BJ (cell line): ENCODE measurements at regions not wholly inside any gene's neighbourhood (a gene's known extent, or its start where the extent isn't known, plus 50 kb on each side); places are given as distances from the start of the nearest gene placed in this dataset.

Source experiments
- CTCF ChIA-PET: fragments of 350-600 bp; formaldehyde crosslinking; extraction: SDS; loops from one replicate; lab custom pipeline; 2021; ENCODE audit warnings: antibody characterized with exemption, inconsistent platforms; lab: Yijun Ruan, JAX
- POLR2A ChIA-PET: fragments of 300-600 bp; sonication (Branson Sonifier 250); formaldehyde crosslinking; extraction: SDS; loops from one replicate; lab custom pipeline; 2021; ENCODE audit warnings: antibody characterized with exemption; lab: Charles Lee
- DNase-seq: peaks from one replicate; pipeline ENCODE4 v3.0.0-alpha.2; 2011; ENCODE audit warnings: low read depth
- H3K27me3 ChIP-seq: 2 replicates; pipeline ENCODE4 v1.6.0; 2011; ENCODE audit warnings: low read length; ENCODE audit not compliant: control insufficient read depth, insufficient read depth
- H3K36me3 ChIP-seq: 2 replicates; pipeline ENCODE4 v1.5.1; 2011; ENCODE audit warnings: low read length; ENCODE audit not compliant: control insufficient read depth, insufficient read depth
- H3K4me3 ChIP-seq: 2 replicates; pipeline ENCODE4 v1.5.1; 2011; ENCODE audit warnings: low read depth, mild to moderate bottlenecking, control low read depth, low read length
- CTCF ChIP-seq: IDR thresholded peaks from 2 replicates; pipeline ENCODE4 v1.5.1; 2011; ENCODE audit warnings: low read depth, mild to moderate bottlenecking, control low read depth, inconsistent platforms, low read length, moderate library complexity; ENCODE audit not compliant: insufficient read depth

GRCh38 chr12:91889059-91889458 lies 256.6 kb downstream of the BTG1 start:
- no peaks in the 10 kb centered on the region for H3K36me3 ChIP-seq
- ChIA-PET POLR2A (no interaction called here), CTCF (no interaction called here)
- DNase-seq = no peak
- H3K4me3 ChIP-seq = no peak overlapping the region
- no peak for TF ChIP-seq CTCF
- H3K27me3 ChIP-seq = no peaks in the 10 kb centered on the region

DNA sequence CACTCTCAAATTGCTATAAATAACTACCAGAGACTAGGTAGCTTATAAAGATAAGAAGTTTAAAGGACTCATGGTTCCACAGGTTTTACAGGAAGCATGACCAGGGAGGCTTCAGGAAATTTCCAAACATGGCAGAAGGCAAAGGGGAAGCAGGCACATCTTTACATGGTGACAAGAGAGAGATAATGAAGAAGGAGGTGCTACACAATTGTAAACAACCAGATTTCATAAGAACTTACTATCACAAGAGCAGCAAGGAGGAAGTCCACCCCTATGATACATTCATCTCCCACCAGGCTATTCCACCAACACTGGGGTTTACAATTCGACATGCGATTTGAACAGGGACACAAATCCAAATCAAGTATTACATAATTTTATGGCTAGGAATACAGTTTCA lies 257.7 kb downstream of the BTG1 start:
- H3K4me3 ChIP-seq = no peak overlapping the region
- no peaks in the 10 kb centered on the region for H3K27me3 ChIP-seq
- H3K36me3 ChIP-seq = no peaks in the 10 kb centered on the region
- ChIA-PET POLR2A (no interaction called here), CTCF (no interaction called here)
- no peak for DNase-seq
- TF ChIP-seq CTCF = no peak

GRCh38 chr12:91885851-91886731 lies 259.6 kb downstream of the BTG1 start:
- Histone ChIP-seq H3K36me3 (no peaks in the 10 kb centered on the region), H3K4me3 (no peak overlapping the region), H3K27me3 (no peaks in the 10 kb centered on the region)
- ChIA-PET POLR2A (no interaction called here), CTCF (no interaction called here)
- no peak for TF ChIP-seq CTCF
- no peak for DNase-seq

DNA sequence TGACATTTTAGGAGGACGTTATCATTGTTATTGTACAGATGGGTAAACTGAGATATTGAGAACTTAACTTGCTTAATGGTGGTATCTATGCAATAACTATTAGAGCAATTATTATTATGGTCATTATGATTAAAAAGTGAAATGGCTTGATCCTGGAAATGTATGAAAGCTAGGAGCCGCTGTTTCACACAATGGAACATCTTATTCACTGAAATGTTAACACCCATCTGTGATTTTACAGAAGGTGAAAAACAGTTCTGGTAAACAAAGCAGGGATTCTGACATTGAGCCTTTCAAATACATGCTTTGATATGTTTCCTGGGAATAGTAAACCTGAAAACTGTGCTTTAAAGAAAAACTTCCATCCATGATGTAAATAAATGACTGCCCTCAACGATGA lies 261.4 kb downstream of the BTG1 start:
- no peak for DNase-seq
- ChIA-PET POLR2A (no interaction called here), CTCF (interaction anchor here (0.8 kb wide), 1 partner anchor 73 kb away, joined by 5 read pairs; no protein-coding TSS in a partner anchor)
- H3K27me3 ChIP-seq = no peaks in the 10 kb centered on the region
- H3K4me3 ChIP-seq = no peak overlapping the region
- no peak for TF ChIP-seq CTCF
- H3K36me3 ChIP-seq = no peaks in the 10 kb centered on the region

DNA sequence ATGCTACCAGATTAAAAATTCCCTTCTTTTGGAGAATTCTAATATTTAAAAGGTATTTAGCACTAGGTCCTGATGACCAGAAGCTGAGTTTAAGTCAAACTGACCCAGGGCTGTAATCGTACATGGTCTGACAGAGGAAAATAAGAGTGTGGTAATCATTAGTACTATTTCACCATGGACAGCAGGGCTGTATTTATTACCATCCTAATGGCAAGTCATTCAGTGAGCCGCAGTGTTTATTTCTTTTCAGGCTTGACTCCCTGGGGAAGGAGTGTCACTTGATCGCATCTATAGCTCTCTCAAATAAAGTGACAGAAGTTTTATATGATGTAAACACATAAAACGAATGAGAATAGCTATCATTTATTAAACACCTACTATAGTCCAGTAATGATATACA lies 261.8 kb downstream of the BTG1 start:
- Histone ChIP-seq H3K4me3 (no peak overlapping the region), H3K36me3 (no peaks in the 10 kb centered on the region), H3K27me3 (no peaks in the 10 kb centered on the region)
- no peak for TF ChIP-seq CTCF
- CTCF ChIA-PET = interaction anchor here (0.8 to 1.1 kb wide), 2 partner anchors 18 to 73 kb away, joined by 3 to 5 read pairs; no protein-coding TSS in a partner anchor
- POLR2A ChIA-PET = no interaction called here
- no peak for DNase-seq
